KG1 (cell line): ENCODE measurements at regions not wholly inside any gene's neighbourhood (a gene's known extent, or its start where the extent isn't known, plus 50 kb on each side); places are given as distances from the start of the nearest gene placed in this dataset.
"Not testable (repeated sequence)": the region's sequence is repeated elsewhere in the genome, so short reads cannot be mapped to it uniquely, and the experiment has no call there.

ENCODE experiments used
- DNase-seq: peaks from one replicate; lab custom pipeline; 2025; lab: John Stamatoyannopoulos, UW

DNA sequence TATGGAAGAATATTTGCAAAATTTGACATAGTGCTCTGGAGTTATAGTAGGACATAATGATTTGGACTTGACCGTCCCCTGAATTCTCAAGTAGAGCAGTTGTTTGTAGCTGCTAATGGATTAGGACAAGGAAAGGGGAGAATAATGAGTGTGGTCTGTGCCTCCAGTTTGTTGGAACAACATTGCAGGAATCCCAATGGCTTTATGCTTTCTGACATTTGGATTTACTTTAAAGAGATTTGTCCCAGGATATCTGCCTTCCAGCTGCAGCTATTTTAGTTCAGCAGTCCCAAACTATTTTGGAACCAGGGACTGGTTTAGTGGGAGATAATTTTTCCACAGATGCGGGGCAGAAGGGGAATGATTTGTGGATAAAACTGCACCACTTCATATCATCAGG, 648.2 kb downstream of the SLCO4C1 start:
- DNase-seq, result no peak

DNA sequence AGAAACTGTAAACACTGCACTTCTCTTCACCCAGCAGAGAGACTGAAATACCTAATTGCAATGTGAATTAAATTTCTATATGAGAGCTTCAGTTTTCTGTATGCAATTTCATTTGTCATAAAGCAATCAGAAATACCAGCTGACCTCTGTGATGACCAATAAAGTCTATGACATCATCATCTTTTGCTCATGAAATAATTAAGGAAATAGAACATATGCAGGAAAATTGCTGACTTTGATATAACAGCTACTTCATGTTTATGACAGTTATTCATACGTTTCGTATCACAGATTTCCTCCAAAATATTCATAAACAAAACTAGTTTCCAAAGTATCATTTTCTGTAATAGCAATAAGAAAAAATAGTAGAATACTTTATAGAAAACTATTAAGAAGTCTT, 652.3 kb downstream of the SLCO4C1 start:
- no peak for DNase-seq

DNA sequence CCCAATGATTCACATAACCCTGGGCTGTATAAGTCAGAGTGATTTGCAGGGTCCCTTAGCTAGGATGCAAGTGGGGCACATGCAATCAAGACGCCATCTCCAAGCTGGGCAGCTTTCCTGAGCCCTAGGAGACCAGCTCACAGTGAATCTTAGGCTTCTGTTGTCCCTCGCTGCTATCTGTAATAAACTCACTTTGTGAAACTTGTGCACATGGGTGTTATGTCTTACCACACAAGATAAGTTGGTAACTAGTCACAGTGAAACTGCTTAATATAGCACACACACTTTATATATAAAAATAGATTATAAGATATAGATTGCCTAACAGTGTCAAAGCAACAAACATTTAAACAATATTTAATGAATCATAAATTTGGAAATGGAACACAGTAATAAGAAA, 658.5 kb downstream of the SLCO4C1 start:
- no peak for DNase-seq

DNA sequence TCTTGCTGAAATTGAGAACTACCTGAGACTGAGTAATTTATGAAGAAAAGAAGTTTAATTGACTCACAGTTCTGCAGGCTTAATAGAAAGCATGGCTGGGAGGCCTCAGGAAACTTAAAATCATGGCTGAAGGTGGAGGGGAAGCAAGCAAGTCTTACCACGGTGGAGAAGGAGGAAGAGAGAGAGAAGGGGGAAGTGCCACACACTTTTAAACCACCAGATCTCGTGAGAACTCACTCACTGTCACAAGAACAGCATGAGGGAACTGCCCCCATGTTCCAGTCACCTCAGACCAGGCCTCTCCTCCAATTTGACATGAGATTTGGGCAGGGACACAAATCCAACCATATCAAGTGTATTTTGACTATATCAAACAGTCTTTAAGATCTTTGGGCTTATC, 668.3 kb downstream of the SLCO4C1 start:
- not testable (repeated sequence) for DNase-seq

DNA sequence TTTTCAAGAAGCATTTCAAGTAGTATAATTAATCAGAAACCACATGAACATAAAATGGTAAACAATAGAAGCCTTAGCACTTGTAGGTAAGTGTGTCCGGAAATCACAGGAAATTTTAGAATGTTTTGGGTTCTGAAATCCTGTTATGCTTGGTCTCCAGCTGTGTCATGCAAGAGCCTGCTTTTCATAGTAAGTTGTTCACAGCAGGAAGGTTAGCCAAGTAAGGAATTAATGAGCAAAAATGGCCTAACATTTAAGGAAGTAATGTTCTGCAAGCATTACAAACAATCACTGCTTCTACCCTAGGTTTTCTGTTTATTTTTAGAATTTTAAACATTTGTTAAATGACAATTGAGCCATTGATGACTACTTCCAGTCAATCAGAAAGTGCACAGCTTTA, 669.5 kb downstream of the SLCO4C1 start:
- DNase-seq, result no peak

DNA sequence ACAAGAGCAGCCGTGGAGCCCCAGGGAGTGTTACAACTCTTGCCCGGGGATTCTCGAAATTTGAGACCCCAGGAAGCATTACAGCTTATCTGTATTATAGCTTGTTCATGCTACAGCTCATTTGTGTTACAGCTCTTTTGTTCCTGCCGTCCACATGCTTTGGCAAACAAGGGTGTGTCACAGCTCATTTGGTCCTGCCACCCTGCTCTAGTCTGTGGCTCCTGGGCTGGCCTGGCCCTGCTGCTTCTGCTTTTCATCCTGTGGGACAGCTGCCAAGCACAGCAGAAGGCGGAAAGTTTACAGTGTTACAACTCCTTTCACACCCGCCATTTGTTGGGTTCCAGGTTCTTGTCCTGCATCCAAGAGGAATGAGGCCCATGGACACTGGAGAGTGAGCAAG, 685.0 kb downstream of the SLCO4C1 start:
- no peak for DNase-seq

DNA sequence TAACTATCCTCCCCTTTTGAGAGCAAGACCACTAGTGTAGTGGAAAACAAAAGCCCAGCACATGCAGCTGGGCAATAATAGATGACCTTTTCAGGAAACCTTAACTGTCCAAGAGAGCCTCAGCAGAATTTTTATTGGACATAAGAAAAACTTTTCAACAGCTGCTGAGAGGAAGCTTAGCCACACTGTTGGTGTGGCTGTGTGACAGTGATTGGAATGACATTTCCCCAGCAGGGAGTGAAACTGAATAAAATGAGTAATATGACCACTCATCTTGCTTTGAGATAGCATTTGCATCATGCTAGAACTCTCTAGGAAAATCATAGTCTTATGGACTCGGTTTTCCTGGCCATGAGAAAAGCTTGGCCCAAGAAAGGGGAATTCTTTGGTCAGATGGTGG, 687.8 kb downstream of the SLCO4C1 start:
- no peak for DNase-seq

DNA sequence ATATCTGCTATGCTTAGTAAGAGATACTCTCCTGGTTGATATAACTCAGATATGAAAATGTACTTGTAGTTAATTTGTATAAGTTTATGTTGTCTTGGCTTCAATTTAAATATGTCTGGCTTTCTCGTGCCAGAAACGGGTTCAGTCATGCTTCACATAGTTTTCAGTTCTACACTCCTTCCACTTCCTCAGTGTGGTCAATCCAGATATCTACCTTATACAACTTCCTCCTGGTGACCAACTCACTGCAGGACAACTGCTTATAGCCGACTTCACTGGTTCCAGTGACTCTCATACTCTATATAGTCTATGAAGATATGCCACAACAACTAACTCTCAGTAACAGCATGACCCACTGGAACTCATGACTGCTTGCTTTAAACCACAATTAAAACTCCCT, 690.4 kb downstream of the SLCO4C1 start:
- DNase-seq, result no peak

DNA sequence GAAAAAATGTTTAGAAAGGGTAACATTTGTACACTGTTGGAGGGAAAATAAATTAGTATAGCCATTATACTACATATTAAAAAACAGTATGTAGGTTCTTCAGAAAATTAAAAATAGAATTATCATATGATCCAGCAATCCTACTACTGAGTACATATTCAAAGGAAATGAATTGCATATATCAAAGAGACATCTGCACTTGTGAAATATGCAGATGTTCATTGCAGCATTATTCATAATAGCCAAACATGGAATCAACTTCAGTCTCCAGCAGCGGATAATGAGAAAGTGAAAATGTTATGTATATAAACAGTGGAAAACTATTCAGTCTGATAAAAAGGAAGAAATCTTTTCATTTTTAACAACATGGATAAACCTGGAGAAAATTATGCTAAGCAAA, 695.5 kb downstream of the SLCO4C1 start:
- DNase-seq, result no peak

DNA sequence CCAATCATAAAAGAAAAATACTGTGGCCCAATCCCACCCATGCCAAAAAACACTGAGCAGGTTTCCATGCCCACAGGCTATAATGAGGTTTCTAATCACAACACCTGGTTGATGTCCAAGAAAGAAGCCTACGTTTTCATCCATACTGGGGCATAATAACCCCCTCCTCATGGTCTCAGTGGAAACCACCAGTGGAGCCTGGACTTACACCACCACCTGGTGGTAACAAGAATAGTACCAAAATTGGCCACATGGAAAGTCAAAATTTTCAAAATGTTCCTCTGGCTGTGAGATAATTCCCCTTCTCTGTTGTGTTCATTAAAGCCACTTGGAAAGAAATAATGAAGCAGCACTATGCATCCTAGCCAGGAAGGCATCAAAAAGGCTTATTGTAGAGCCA, 687.3 kb upstream of the ST8SIA4 start:
- DNase-seq, result no peak

DNA sequence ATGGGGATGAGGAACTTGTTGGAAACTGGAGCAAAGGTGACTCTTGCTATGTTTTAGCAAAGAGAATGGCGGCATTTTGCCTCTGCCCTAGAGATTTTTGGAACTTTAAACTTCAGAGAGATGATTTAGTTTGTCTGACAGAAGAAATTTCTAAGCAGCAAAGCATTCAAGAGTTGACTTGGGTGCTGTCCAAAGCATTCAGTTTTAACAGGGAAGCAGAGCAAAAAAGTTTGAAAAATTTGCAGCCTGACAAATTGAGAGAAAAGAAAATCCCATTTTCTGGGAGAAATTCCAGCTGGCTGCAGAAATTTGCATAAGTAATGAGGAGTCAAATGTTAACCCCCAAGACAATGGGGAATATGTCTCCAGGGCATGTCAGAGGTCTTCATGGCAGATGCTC, 682.3 kb upstream of the ST8SIA4 start:
- no peak for DNase-seq

DNA sequence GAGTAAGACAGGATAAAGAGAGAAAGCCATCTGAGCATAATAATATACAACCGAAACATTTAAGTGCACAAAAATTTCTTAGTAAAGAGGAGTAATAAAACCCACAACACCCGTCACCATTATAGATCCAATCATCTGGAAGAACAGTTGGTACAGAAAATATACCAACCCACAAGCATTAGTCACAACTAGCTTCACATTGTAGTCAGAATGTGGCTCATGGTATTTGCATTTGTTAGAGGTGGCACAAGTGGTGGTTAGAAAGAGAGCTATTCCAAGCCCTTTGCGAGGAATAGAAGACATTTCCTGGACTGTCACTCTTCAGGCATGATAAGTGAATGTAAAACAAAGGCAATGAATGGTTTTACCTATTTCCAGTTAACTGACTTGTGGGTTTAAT, 677.5 kb upstream of the ST8SIA4 start:
- no peak for DNase-seq

DNA sequence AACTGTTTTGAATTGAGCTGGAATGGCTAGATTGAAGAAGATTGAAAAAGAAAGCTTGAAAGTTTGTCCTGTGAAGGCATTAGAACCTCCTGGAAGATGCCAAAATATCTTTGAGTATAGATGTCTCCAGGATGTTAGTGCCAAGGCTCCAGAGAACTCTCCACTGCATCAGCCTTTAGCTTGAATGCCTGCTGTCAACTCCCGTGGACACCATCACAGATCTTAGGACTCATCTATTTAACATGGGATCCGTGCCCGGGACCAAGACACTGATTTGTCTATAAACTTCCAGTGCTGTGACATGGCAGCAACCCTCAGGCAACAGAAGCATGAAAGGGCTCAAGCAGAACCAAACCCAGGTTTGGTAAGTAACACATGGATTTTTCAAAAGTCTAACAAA, 670.9 kb upstream of the ST8SIA4 start:
- DNase-seq, result no peak

DNA sequence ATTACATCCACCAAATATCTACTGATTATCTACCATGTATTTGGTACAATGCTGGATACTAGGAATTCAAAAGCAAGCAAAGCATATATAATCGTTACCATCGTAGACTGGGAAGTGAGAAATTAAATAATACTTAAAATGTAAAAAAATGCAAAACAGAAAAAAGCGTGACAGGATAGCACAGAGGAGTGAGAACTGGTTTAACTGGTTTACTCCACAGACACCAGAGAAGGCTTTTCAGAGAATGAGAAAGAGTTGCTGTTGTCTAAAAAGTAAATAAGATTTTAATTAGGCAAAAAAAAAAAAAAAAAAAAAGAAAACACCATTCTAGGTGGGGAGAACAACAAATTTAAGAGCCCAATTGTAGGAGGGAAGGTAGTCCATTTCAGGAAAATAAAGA, 657.9 kb upstream of the ST8SIA4 start:
- no peak for DNase-seq

DNA sequence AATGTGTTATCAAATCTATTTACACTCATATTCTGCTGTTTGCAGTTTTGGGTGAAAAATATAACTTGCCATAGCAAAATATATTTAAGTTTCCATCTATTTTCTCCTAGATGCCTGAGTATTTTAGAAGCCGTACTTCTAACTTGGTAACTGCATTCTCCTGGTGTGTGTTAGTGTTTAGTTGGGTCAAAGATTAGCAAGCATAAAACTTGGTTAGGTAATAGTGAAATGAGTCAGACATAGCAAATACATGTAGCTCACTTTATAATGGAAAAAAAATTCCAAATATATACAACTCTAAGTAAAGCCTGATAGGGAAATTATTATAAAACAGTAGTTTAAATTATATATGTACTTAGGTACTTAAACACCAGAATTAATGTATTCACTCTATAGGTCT, 640.7 kb upstream of the ST8SIA4 start:
- no peak for DNase-seq

DNA sequence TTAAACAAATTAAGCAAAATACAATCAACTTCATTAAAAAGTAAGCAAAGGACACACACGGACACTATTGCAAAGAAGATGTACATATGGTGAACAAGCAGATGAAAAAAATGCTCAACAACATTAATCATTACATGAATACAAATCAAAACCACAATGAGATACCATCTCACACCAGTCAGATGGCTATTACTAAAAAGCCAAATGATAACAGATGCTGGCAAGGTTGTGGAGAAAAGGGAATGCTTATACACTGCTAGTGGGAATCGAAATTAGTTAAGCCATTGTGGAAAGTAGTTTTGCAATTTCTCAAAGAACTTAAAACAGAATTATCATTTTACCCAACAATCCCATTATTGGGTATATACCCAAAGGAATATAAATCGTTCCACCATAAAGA, 636.2 kb upstream of the ST8SIA4 start:
- DNase-seq, result no peak

DNA sequence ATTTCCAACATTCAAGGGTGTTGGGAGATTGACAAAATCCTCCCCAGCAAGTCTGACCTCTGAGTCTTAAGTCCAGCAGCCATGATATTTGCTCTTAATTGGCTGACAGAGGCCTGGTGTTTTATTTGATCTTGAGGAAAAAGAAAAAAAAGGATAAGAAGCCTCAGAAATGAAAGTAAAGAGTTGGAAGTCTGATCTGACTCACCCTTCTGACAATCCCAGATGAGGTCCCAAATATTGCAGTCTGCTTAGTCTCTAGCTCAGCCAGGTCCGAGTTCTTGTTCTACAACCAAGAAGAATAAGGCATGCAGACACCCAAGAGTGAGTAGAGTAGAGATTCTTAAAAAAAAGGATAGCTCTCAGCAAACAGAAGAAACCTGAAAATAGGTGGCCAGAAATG, 632.5 kb upstream of the ST8SIA4 start:
- DNase-seq, result no peak

DNA sequence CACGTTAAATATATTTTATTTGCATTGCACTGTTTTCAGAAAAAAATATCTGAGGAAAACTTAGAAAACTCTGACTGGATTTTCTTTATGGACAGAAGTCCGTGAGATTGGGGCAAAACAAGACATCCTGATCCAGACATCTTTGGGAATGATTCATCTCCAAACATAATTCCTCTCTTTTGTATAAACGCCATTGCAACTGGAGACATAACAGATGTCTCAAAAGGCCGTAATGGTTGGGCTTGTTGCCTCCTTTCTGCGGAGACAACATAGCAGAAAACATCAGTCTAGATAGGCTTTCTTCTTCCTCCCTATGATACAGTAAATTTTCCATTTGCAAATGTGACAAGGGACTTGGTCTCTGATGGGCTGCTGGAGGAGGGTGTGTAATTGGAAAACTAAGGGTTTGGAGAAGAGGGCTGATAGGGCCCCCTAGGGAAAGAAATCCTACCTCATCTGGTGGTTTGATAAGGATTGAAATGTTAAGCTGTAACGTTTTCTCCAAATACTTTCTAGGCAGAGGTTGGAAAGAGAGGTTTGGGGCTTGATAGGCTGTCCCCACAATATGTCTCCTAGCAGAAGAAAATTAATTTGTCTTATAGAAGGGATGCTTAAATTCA, 631.5 kb upstream of the ST8SIA4 start:
- no peak for DNase-seq

DNA sequence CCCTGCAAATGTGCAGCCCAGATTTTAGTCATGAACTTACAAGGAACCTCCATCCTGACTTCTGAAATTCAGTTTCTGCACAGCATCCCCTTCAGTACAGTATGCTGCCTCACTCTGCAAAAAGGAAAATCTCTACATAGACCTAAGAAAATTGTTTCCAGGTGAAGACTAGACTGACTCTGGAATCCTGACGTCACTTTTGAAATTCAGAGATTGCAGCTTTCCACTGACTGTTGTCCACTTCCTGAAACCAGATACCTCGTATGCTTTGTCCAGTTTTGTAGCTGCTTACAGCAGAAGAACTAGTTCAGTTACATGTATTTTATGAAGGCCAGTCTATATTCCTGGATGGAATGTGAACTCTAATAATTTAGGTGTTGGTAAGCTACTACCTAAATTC, 629.3 kb upstream of the ST8SIA4 start:
- no peak for DNase-seq

DNA sequence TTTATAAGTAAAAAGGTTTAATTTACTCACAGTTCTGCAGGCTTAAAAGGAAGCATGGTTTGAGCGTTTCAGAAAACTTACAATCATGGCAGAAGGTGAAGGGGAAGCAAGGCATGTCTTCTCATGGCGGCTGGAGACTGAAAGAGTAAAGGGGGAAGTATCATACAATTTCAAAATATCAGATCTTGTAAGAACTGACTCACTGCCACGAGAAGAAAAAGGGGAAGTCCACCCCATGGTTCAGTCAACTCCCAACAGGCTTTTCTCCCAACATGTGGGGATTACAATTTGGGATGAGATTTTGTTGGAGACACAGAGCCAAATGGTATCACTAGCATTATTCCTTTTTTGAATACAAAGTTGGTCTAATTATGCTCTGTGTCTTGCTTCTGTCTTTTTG, 627.9 kb upstream of the ST8SIA4 start:
- no peak for DNase-seq

DNA sequence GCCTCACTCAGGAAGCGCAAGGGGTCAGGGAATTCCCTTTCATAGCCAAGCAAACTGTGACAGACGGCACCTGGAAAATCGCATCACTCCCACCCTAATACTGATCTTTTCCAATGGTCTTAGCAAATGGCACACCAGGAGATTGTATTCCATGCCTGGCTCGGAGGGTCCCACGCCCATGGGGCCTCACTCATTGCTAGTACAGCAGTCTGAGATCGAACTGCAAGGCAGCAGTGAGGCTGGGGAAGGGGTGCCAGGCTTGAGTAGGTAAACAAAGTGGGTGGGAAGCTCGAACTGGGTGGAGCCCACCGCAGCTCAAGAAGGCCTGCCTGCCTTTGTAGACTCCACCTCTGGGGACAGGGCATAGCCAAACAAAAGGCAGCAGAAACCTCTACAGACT, 626.0 kb upstream of the ST8SIA4 start:
- DNase-seq, result not testable (repeated sequence)

DNA sequence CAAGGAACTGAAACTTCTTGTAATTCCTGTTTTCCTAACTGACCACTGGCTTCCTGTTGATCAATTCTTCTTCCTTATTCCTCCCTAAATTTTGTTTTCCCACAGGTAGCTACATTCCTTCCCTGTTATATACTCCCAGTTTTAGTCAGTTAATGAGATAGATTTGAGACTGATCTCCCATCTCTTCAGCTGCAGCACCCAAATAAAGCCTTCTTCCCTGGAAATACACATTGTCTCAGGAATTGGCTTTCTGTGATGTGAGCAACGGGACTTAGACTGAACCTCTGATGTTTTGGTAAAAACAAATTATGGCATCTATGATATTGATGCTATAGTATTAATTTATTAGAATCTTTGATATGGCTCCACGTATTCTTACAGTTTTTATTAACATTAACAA, 617.3 kb upstream of the ST8SIA4 start:
- no peak for DNase-seq

DNA sequence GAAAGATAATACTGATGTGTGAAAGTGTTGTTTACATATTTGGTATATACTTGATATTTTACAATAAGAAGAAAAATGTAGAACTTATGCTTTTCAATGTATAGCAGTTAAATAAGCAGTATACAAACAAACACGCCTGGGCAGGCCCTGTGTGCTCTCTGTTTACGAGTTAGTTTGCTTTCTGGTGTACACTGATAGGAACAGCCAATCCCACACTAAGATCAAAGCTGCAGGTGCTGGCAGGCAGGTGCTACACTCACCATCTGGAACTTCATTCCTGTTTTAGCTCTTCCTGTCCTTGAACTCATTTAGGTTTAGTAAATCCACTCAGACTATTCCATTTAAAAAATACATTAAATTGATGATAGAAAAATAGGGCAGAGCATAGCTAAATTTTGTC, 614.7 kb upstream of the ST8SIA4 start:
- no peak for DNase-seq

DNA sequence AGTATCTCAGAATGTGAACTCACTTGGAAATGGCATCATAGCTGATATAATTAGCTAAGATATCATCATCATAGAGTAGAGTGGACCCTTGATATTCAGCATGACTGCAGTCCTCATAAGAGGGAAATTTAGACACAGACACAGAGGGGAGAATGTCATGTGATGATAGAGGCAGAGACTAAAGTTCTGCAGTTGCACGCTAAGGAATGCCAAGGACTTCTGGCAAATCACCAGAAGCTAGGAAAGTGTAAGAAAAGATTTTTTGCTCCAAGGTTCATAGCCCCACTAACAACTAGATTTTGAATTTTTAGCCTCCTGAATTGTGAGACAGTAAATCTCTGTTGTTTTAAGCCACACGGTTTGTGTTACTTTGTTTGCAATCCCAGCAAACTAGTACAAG, 612.6 kb upstream of the ST8SIA4 start:
- no peak for DNase-seq
